Panc1 (cell line): ENCODE measurements at regions not wholly inside any gene's neighbourhood (a gene's known extent, or its start where the extent isn't known, plus 50 kb on each side); places are given as distances from the start of the nearest gene placed in this dataset.

Source experiments
- ATAC-seq: fragments of 200-7000 bp; cut with Tn5 transposase; 2 replicates; pipeline ENCODE4 v1.9.1; 2020; ENCODE audit warnings: mild to moderate bottlenecking, moderate library complexity
- BruUV-seq: library from RNA; stranded (reverse); fragments of 400-500 nt; replicated peaks from 2 replicates; lab custom pipeline; 2021; lab: Mats Ljungman, UMichigan
- CTCF ChIA-PET: fragments of 300-600 bp; sonication (Branson Sonifier 250); formaldehyde crosslinking; loops from one replicate; lab custom pipeline; 2022; ENCODE audit warnings: antibody characterized with exemption; lab: Charles Lee
- POLR2A ChIA-PET: fragments of 300-600 bp; sonication (Branson Sonifier 250); formaldehyde crosslinking; loops from one replicate; lab custom pipeline; 2022; ENCODE audit warnings: antibody characterized with exemption; lab: Charles Lee
- DNase-seq: peaks from one replicate; pipeline ENCODE4 v3.0.0-alpha.2; 2010; ENCODE audit warnings: low read depth, low spot score
- H3K27ac ChIP-seq: 2 replicates; pipeline ENCODE4 v1.5.1; 2011; ENCODE audit warnings: mild to moderate bottlenecking, low read length, inconsistent platforms
- H3K27me3 ChIP-seq: fragments of 200-500 bp; sonication (Bioruptor generic); 2 replicates; pipeline ENCODE4 v1.6.0; 2014; ENCODE audit warnings: low read length, inconsistent platforms; ENCODE audit not compliant: control insufficient read depth, insufficient read depth
- H3K36me3 ChIP-seq: fragments of 200-500 bp; sonication (Bioruptor generic); 2 replicates; pipeline ENCODE4 v1.5.1; 2014; ENCODE audit warnings: inconsistent platforms, mild to moderate bottlenecking, low read length, moderate library complexity; ENCODE audit not compliant: control insufficient read depth, insufficient read depth
- H3K4me1 ChIP-seq: 2 replicates; pipeline ENCODE4 v1.5.1; 2011; ENCODE audit warnings: inconsistent platforms, mild to moderate bottlenecking, low read length, moderate library complexity; ENCODE audit not compliant: control insufficient read depth, insufficient read depth
- H3K4me3 ChIP-seq, 2 experiments: 2 replicates each; pipeline ENCODE4 v1.5.1; 2011 to 2012; ENCODE audit warnings: low read depth in 2 of 2, low read length in 2 of 2, mild to moderate bottlenecking in 2 of 2, inconsistent platforms in 1 of 2, moderate library complexity in 1 of 2
- H3K9me3 ChIP-seq: fragments of 200-500 bp; sonication (Bioruptor generic); 2 replicates; pipeline ENCODE4 v1.5.1; 2014; ENCODE audit warnings: low read depth, mild to moderate bottlenecking, inconsistent platforms, low read length, moderate library complexity; ENCODE audit not compliant: control insufficient read depth, insufficient read depth
- POLR2AphosphoS5 ChIP-seq: IDR thresholded peaks from 2 replicates; pipeline ENCODE4 v1.6.1; 2012; ENCODE audit warnings: mild to moderate bottlenecking, low read depth, low read length, moderate library complexity
- SIN3A ChIP-seq: IDR thresholded peaks from 2 replicates; pipeline ENCODE4 v1.6.1; 2012; ENCODE audit warnings: low read depth, mild to moderate bottlenecking, low read length, moderate library complexity, borderline replicate concordance; ENCODE audit not compliant: insufficient read depth
- TCF7L2 ChIP-seq: IDR thresholded peaks from 2 replicates; pipeline ENCODE4 v1.6.1; 2011; ENCODE audit warnings: mild to moderate bottlenecking, low read depth, low read length, inconsistent platforms
- in situ Hi-C: cut with HindIII; loops from 2 replicates; pipeline ENCODE4 v1.10.0; 2016; ENCODE audit warnings: low sequenced_read_pairs, low pct_unique_long_range_greater_than_20kb
- intact Hi-C: fragments of 100-400 bp; cut with micrococcal nuclease; formaldehyde crosslinking; loops from one replicate; pipeline ENCODE4 v1.10.0; 2022; ENCODE audit not compliant: unreplicated experiment
- TF ChIP-seq, protein P1 (sequence below), 2 experiments: IDR thresholded peaks; 2 replicates each; pipeline ENCODE4 v1.6.1; 2011 to 2012; ENCODE audit warnings: low read depth in 2 of 2, control low read depth in 1 of 2, low read length in 1 of 2, mild to moderate bottlenecking in 1 of 2, moderate library complexity in 1 of 2; ENCODE audit not compliant: insufficient read depth in 1 of 2
- TF ChIP-seq, protein P2 (sequence below): fragments of 450-650 bp; IDR thresholded peaks from 2 replicates; pipeline ENCODE4 v1.5.1; 2017; ENCODE audit warnings: mild to moderate bottlenecking

DNA sequence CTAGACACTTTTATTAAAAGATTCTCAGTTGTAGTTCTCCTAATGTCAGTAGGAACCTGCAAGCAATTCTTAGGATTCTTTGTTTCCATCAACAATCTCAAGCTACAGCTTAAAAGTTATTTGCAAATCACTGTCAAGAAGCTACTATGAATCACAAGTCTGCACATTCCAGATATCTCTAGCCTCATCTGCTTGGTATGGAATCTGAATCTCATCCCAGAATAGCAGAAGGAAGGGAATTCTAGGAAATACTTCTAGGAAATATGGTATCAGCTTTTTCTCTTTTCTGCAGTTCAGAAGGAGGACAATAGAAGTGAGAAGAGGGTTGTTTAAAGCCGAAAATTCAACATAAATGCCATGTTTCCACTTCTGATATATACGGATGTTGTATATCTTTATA is 792.2 kb upstream of the CDH9 start:
- no peaks in the 10 kb centered on the region for H3K36me3 ChIP-seq
- H3K27me3 ChIP-seq: no peaks in the 10 kb centered on the region
- H3K4me1 ChIP-seq: no peaks in the 10 kb centered on the region
- TF ChIP-seq, protein P1, sequence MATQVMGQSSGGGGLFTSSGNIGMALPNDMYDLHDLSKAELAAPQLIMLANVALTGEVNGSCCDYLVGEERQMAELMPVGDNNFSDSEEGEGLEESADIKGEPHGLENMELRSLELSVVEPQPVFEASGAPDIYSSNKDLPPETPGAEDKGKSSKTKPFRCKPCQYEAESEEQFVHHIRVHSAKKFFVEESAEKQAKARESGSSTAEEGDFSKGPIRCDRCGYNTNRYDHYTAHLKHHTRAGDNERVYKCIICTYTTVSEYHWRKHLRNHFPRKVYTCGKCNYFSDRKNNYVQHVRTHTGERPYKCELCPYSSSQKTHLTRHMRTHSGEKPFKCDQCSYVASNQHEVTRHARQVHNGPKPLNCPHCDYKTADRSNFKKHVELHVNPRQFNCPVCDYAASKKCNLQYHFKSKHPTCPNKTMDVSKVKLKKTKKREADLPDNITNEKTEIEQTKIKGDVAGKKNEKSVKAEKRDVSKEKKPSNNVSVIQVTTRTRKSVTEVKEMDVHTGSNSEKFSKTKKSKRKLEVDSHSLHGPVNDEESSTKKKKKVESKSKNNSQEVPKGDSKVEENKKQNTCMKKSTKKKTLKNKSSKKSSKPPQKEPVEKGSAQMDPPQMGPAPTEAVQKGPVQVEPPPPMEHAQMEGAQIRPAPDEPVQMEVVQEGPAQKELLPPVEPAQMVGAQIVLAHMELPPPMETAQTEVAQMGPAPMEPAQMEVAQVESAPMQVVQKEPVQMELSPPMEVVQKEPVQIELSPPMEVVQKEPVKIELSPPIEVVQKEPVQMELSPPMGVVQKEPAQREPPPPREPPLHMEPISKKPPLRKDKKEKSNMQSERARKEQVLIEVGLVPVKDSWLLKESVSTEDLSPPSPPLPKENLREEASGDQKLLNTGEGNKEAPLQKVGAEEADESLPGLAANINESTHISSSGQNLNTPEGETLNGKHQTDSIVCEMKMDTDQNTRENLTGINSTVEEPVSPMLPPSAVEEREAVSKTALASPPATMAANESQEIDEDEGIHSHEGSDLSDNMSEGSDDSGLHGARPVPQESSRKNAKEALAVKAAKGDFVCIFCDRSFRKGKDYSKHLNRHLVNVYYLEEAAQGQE (IDR thresholded peaks at IDR 0.05; ENCODE audit: insufficient read depth in 1 of 2, low read depth in 2 of 2, low read length in 1 of 2): no peak
- TF ChIP-seq, protein P2, sequence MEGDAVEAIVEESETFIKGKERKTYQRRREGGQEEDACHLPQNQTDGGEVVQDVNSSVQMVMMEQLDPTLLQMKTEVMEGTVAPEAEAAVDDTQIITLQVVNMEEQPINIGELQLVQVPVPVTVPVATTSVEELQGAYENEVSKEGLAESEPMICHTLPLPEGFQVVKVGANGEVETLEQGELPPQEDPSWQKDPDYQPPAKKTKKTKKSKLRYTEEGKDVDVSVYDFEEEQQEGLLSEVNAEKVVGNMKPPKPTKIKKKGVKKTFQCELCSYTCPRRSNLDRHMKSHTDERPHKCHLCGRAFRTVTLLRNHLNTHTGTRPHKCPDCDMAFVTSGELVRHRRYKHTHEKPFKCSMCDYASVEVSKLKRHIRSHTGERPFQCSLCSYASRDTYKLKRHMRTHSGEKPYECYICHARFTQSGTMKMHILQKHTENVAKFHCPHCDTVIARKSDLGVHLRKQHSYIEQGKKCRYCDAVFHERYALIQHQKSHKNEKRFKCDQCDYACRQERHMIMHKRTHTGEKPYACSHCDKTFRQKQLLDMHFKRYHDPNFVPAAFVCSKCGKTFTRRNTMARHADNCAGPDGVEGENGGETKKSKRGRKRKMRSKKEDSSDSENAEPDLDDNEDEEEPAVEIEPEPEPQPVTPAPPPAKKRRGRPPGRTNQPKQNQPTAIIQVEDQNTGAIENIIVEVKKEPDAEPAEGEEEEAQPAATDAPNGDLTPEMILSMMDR: no peak
- TF ChIP-seq TCF7L2 (no peak), POLR2AphosphoS5 (no peak), SIN3A (no peak)
- H3K9me3 ChIP-seq: no peaks in the 10 kb centered on the region
- no TSS peak for BruUV-seq
- in situ Hi-C loops: no loop called here
- ATAC-seq (no peak), DNase-seq (no peak)
- no peak overlapping the region for H3K4me3 ChIP-seq
- intact Hi-C loops: no loop called here
- CTCF ChIA-PET: no interaction called here
- H3K27ac ChIP-seq: no peak overlapping the region
- POLR2A ChIA-PET: no interaction called here

- ATAC-seq (no peak), DNase-seq (no peak)
- ChIA-PET POLR2A (no interaction called here), CTCF (no interaction called here)
- intact Hi-C loops: no loop called here
- no peaks in the 10 kb centered on the region for H3K4me1 ChIP-seq
- no peaks in the 10 kb centered on the region for H3K36me3 ChIP-seq
- no peaks in the 10 kb centered on the region for H3K27me3 ChIP-seq
- no peak overlapping the region for H3K27ac ChIP-seq
- no peaks in the 10 kb centered on the region for H3K9me3 ChIP-seq
- no TSS peak for BruUV-seq
- no peak overlapping the region for H3K4me3 ChIP-seq
- no peak for TF ChIP-seq TCF7L2
- TF ChIP-seq, protein P2: no peak
- TF ChIP-seq, protein P1 (IDR thresholded peaks at IDR 0.05; ENCODE audit: insufficient read depth in 1 of 2, low read depth in 2 of 2, low read length in 1 of 2): no peak
- TF ChIP-seq POLR2AphosphoS5: no peak
- no peak for TF ChIP-seq SIN3A
- in situ Hi-C loops: no loop called here
These were observed 783.3 kb upstream of the CDH9 start for GRCh38 chr5:27821681-27822080.
